Gastrocnemius medialis (tissue), 4 donors: ENCODE measurements at regions not wholly inside any gene's neighbourhood (a gene's known extent, or its start where the extent isn't known, plus 50 kb on each side); places are given as distances from the start of the nearest gene placed in this dataset.

Experiments used
- CTCF ChIP-seq, 5 experiments: fragments of 450-650 bp in 3 of 5; fragments of 200-600 bp in 2 of 5; sonication (generic) in 2 of 5; IDR thresholded peaks in 4 of 5; conservative IDR thresholded peaks in 1 of 5; 1 replicate in 4 of 5; 2 replicates in 1 of 5; pipeline ENCODE4 v1.5.1; 2016 to 2019; ENCODE audit warnings: antibody characterized with exemption in 5 of 5, mild to moderate bottlenecking in 3 of 5, moderate library complexity in 3 of 5
- POLR2A ChIP-seq, 2 donors: fragments of 450-650 bp; IDR thresholded peaks; one replicate each; pipeline ENCODE4 v1.6.1; 2017; ENCODE audit warnings: antibody characterized with exemption in 2 of 2, mild to moderate bottlenecking in 2 of 2, moderate library complexity in 2 of 2

- TF ChIP-seq POLR2A (IDR thresholded peaks at IDR 0.05) (no peak), CTCF (IDR thresholded peaks at IDR 0.05 in 4 of 5, conservative IDR thresholded peaks at IDR 0.05 in 1 of 5) (no peak)
Measured at GRCh38 chr4:92129408-92129994, 174.3 kb upstream of the GRID2 start.
